Caco-2 (cell line): ENCODE measurements at regions not wholly inside any gene's neighbourhood (a gene's known extent, or its start where the extent isn't known, plus 50 kb on each side); places are given as distances from the start of the nearest gene placed in this dataset.

Experiments
- BruUV-seq: library from RNA; stranded (reverse); fragments of 400-500 nt; replicated peaks from 2 replicates; lab custom pipeline; 2021; lab: Mats Ljungman, UMichigan
- CTCF ChIA-PET: fragments of 300-600 bp; sonication (Branson Sonifier 250); formaldehyde crosslinking; loops from one replicate; lab custom pipeline; 2022; ENCODE audit warnings: antibody characterized with exemption; lab: Charles Lee
- POLR2A ChIA-PET: fragments of 300-600 bp; sonication (Branson Sonifier 250); formaldehyde crosslinking; loops from one replicate; lab custom pipeline; 2022; ENCODE audit warnings: antibody characterized with exemption; lab: Charles Lee
- DNase-seq, 2 experiments: peaks; one replicate each; pipeline versions ENCODE4 v3.0.0 to v3.0.0-alpha.2; 2020 to 2022
- H3K27me3 ChIP-seq: replicated peaks from 2 replicates; pipeline ENCODE4 v1.6.0; 2011; ENCODE audit warnings: low read length; ENCODE audit not compliant: control insufficient read depth, insufficient read depth
- H3K36me3 ChIP-seq: 2 replicates; pipeline ENCODE4 v1.5.1; 2011; ENCODE audit warnings: low read length; ENCODE audit not compliant: control insufficient read depth, insufficient read depth
- H3K4me1 ChIP-seq: fragments of 250-450 bp; sonication (Bioruptor Pico); 2 replicates; pipeline ENCODE4 v1.5.1; 2020; ENCODE audit warnings: mild to moderate bottlenecking
- H3K4me3 ChIP-seq: 2 replicates; pipeline ENCODE4 v1.5.1; 2011; ENCODE audit warnings: low read depth, mild to moderate bottlenecking, control low read depth, low read length
- H3K9me3 ChIP-seq: fragments of 250-450 bp; sonication (Bioruptor Pico); 2 replicates; pipeline ENCODE4 v1.5.1; 2020; ENCODE audit warnings: mild to moderate bottlenecking, moderate library complexity
- H3K27ac Mint-ChIP-seq: one replicate; pipeline ENCODE4 v1.8.0; 2022; ENCODE audit warnings: mixed read lengths; ENCODE audit not compliant: unreplicated experiment
- H3K27me3 Mint-ChIP-seq: one replicate; pipeline ENCODE4 v1.8.0; 2022; ENCODE audit warnings: mixed read lengths; ENCODE audit not compliant: insufficient read depth, unreplicated experiment
- H3K36me3 Mint-ChIP-seq: one replicate; pipeline ENCODE4 v1.8.0; 2022; ENCODE audit warnings: mild to moderate bottlenecking, mixed read lengths; ENCODE audit not compliant: insufficient read depth, unreplicated experiment
- H3K4me1 Mint-ChIP-seq: one replicate; pipeline ENCODE4 v1.8.0; 2022; ENCODE audit warnings: low read depth, mixed read lengths; ENCODE audit not compliant: unreplicated experiment
- H3K4me3 Mint-ChIP-seq: one replicate; pipeline ENCODE4 v1.8.0; 2022; ENCODE audit warnings: mild to moderate bottlenecking, moderate library complexity, mixed read lengths; ENCODE audit not compliant: unreplicated experiment
- H3K9me3 Mint-ChIP-seq: one replicate; pipeline ENCODE4 v1.8.0; 2022; ENCODE audit warnings: mixed read lengths; ENCODE audit not compliant: unreplicated experiment
- intact Hi-C: fragments of 100-400 bp; cut with micrococcal nuclease; formaldehyde crosslinking; loops from one replicate; pipeline ENCODE4 v1.10.0; 2022; ENCODE audit not compliant: unreplicated experiment
- TF ChIP-seq, protein P1 (sequence below), 2 experiments: fragments of 200-600 bp in 1 of 2; IDR thresholded peaks; 1 replicate in 1 of 2; 2 replicates in 1 of 2; pipeline versions ENCODE4 v1.5.1 to v1.8.0; 2011 to 2022; ENCODE audit warnings: antibody characterized with exemption in 1 of 2, control low read depth in 1 of 2, inconsistent platforms in 1 of 2, low read depth in 1 of 2, low read length in 1 of 2, mild to moderate bottlenecking in 1 of 2, moderate library complexity in 1 of 2; ENCODE audit not compliant: insufficient read depth in 1 of 2, severe bottlenecking in 1 of 2, unreplicated experiment in 1 of 2

DNA sequence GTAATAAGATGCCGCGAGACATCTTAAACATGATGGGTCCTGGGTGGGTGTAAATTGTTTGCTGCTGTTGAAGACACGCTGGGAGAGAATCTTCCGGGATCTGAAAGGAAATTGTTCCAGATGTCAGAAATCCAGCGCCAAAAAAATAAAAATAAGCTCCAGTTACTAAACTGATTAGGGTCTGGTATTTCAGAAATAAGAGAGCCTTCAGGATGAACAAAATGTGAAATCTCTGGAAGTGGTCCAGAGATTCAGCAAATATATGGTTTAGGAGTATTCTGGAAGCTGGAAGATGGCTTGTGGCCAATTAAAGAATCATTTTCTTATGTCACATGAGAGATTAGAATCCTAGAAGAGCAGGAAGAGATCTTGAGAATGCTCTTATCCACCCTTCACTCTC, 75.8 kb upstream of the NHS start:
- H3K27me3 Mint-ChIP-seq, result no peaks in the 10 kb centered on the region
- no peak overlapping the region for H3K4me3 ChIP-seq
- no peak for DNase-seq
- intact Hi-C loops, result no loop called here
- TF ChIP-seq, protein P1, sequence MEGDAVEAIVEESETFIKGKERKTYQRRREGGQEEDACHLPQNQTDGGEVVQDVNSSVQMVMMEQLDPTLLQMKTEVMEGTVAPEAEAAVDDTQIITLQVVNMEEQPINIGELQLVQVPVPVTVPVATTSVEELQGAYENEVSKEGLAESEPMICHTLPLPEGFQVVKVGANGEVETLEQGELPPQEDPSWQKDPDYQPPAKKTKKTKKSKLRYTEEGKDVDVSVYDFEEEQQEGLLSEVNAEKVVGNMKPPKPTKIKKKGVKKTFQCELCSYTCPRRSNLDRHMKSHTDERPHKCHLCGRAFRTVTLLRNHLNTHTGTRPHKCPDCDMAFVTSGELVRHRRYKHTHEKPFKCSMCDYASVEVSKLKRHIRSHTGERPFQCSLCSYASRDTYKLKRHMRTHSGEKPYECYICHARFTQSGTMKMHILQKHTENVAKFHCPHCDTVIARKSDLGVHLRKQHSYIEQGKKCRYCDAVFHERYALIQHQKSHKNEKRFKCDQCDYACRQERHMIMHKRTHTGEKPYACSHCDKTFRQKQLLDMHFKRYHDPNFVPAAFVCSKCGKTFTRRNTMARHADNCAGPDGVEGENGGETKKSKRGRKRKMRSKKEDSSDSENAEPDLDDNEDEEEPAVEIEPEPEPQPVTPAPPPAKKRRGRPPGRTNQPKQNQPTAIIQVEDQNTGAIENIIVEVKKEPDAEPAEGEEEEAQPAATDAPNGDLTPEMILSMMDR (IDR thresholded peaks at IDR 0.05; ENCODE audit: insufficient read depth in 1 of 2, low read depth in 1 of 2, low read length in 1 of 2, severe bottlenecking in 1 of 2, unreplicated experiment in 1 of 2), result no peak
- no peaks in the 10 kb centered on the region for H3K36me3 ChIP-seq
- no peaks in the 10 kb centered on the region for H3K27me3 ChIP-seq
- H3K4me3 Mint-ChIP-seq, result no peak overlapping the region
- ChIA-PET POLR2A (no interaction called here), CTCF (no interaction called here)
- H3K4me1 Mint-ChIP-seq, result no peaks in the 10 kb centered on the region
- H3K9me3 ChIP-seq, result no peaks in the 10 kb centered on the region
- H3K9me3 Mint-ChIP-seq, result no peaks in the 10 kb centered on the region
- no peaks in the 10 kb centered on the region for H3K4me1 ChIP-seq
- no TSS peak for BruUV-seq
- H3K36me3 Mint-ChIP-seq, result no peaks in the 10 kb centered on the region
- no peak overlapping the region for H3K27ac Mint-ChIP-seq

DNA sequence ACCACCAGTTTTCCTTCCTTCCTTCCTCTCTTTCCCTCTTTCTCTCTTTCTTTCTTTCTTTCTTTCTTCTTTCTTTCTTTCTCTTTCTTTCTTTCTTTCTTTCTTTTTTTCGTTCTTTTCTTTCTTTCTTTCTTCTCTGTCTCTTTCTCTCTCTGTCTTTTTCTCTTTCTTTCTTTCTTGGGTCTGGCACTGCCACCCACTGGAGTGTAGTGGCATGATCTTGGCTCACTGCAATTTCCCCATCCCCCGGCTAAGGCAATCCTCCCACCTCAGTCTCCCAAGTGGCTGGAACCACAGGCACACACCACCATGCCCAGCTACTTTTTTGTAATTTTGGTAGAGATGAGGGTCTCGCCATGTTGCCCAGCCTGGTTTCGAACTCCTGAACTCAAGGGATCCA, 51.6 kb upstream of the NHS start:
- no TSS peak for BruUV-seq
- Histone ChIP-seq H3K9me3 (no peaks in the 10 kb centered on the region), H3K4me1 (no peaks in the 10 kb centered on the region), H3K36me3 (no peaks in the 10 kb centered on the region), H3K4me3 (no peak overlapping the region), H3K27me3 (no peaks in the 10 kb centered on the region)
- no peak for DNase-seq
- no peaks in the 10 kb centered on the region for H3K9me3 Mint-ChIP-seq
- peaks cover 4% of the 10 kb centered on the region for H3K27me3 Mint-ChIP-seq
- intact Hi-C loops, result no loop called here
- POLR2A ChIA-PET, result no interaction called here
- no peak overlapping the region for H3K27ac Mint-ChIP-seq
- TF ChIP-seq, protein P1 (IDR thresholded peaks at IDR 0.05; ENCODE audit: insufficient read depth in 1 of 2, low read depth in 1 of 2, low read length in 1 of 2, severe bottlenecking in 1 of 2, unreplicated experiment in 1 of 2), result no peak
- CTCF ChIA-PET, result no interaction called here
- no peak overlapping the region for H3K4me3 Mint-ChIP-seq
- no peaks in the 10 kb centered on the region for H3K4me1 Mint-ChIP-seq
- no peaks in the 10 kb centered on the region for H3K36me3 Mint-ChIP-seq
